ENCODE measurements at regions not wholly inside any gene's neighbourhood (a gene's known extent, or its start where the extent isn't known, plus 50 kb on each side); places are given as distances from the start of the nearest gene placed in this dataset.

- TF ChIP-seq POLR2AphosphoS5 (IDR thresholded peaks at IDR 0.05; ENCODE audit: low read depth, low read length) (no peak), POLR2A (IDR thresholded peaks at IDR 0.05; ENCODE audit: low read depth, low read length) (no peak), TAF1 (IDR thresholded peaks at IDR 0.05; ENCODE audit: borderline replicate concordance, low read depth, low read length) (no peak)
Measured at GRCh38 chr3:150110097-150110496, 139.4 kb upstream of the PFN2 start.

Measured in GM12892 (cell line).